Fibroblast of pulmonary artery (primary cell): ENCODE measurements at regions not wholly inside any gene's neighbourhood (a gene's known extent, or its start where the extent isn't known, plus 50 kb on each side); places are given as distances from the start of the nearest gene placed in this dataset.

Experiments used
- DNase-seq: peaks from one replicate; pipeline ENCODE4 v3.0.0-alpha.2; 2010; ENCODE audit warnings: low read depth
- H3K4me3 ChIP-seq: replicated peaks from 2 replicates; pipeline ENCODE4 v1.5.1; 2011; ENCODE audit warnings: low read depth, mild to moderate bottlenecking, control low read depth, low read length, moderate library complexity
- CTCF ChIP-seq: IDR thresholded peaks from 2 replicates; pipeline ENCODE4 v1.5.1; 2011; ENCODE audit warnings: mild to moderate bottlenecking, control low read depth, low read length, inconsistent platforms; ENCODE audit errors: missing control alignments

- H3K4me3 ChIP-seq = no peak overlapping the region
- no peak for TF ChIP-seq CTCF
- no peak for DNase-seq
Measured at GRCh38 chr9:38153910-38154291, 84.9 kb upstream of the SHB start.

GRCh38 chr9:38153152-38153909, 84.3 kb upstream of the SHB start:
- no peak overlapping the region for H3K4me3 ChIP-seq
- DNase-seq = no peak
- TF ChIP-seq CTCF = no peak

GRCh38 chr9:38149647-38150046, 80.6 kb upstream of the SHB start:
- no peak for DNase-seq

GRCh38 chr9:38146844-38147243, 77.8 kb upstream of the SHB start:
- no peak for DNase-seq
- no peak overlapping the region for H3K4me3 ChIP-seq
- TF ChIP-seq CTCF = no peak

More at GRCh38 chr9:38149647-38150046, 80.6 kb upstream of the SHB start:
- no peak for TF ChIP-seq CTCF
- H3K4me3 ChIP-seq = no peak overlapping the region

- DNase-seq = no peak
- no peak overlapping the region for H3K4me3 ChIP-seq
- no peak for TF ChIP-seq CTCF
Measured at GRCh38 chr9:38145526-38146053, 76.6 kb upstream of the SHB start.

- no peak for TF ChIP-seq CTCF
- no peak overlapping the region for H3K4me3 ChIP-seq
- DNase-seq = peak; percentile 2
Measured at GRCh38 chr9:38144421-38144820, 75.4 kb upstream of the SHB start.
